WTC11 (cell line): ENCODE measurements at regions not wholly inside any gene's neighbourhood (a gene's known extent, or its start where the extent isn't known, plus 50 kb on each side); places are given as distances from the start of the nearest gene placed in this dataset.

Experiments
- ATAC-seq: fragments of 200-7000 bp; cut with Tn5 transposase; 2 replicates; pipeline ENCODE4 v1.10.0; 2021; ENCODE audit warnings: mild to moderate bottlenecking, moderate library complexity
- CTCF ChIA-PET: fragments of 300-600 bp; sonication (Branson Sonifier 250); formaldehyde crosslinking; loops from one replicate; lab custom pipeline; 2021; ENCODE audit warnings: antibody characterized with exemption; lab: Charles Lee
- POLR2A ChIA-PET: fragments of 350-600 bp; sonication (Branson Sonifier 250); formaldehyde crosslinking; loops from one replicate; lab custom pipeline; 2021; ENCODE audit warnings: antibody characterized with exemption; lab: Charles Lee
- DNase-seq: peaks from one replicate; pipeline ENCODE4 v3.0.0; 2021; ENCODE audit warnings: low spot score
- H3K27ac Mint-ChIP-seq: 2 replicates; pipeline ENCODE4 v1.8.0; 2021; ENCODE audit warnings: mixed read lengths
- H3K27me3 Mint-ChIP-seq: 2 replicates; pipeline ENCODE4 v1.8.0; 2021; ENCODE audit warnings: low read depth, mild to moderate bottlenecking, moderate library complexity, mixed read lengths
- H3K36me3 Mint-ChIP-seq: 2 replicates; pipeline ENCODE4 v1.8.0; 2021; ENCODE audit warnings: mixed read lengths
- H3K4me1 Mint-ChIP-seq: 2 replicates; pipeline ENCODE4 v1.8.0; 2022; ENCODE audit warnings: mixed read lengths
- H3K4me3 Mint-ChIP-seq: 2 replicates; pipeline ENCODE4 v1.8.0; 2021; ENCODE audit warnings: mild to moderate bottlenecking, moderate library complexity, mixed read lengths
- H3K9me3 Mint-ChIP-seq: 2 replicates; pipeline ENCODE4 v1.8.0; 2021; ENCODE audit warnings: mixed read lengths
- ATF3 ChIP-seq: sonication (generic); formaldehyde crosslinking; conservative IDR thresholded peaks from 2 replicates; pipeline ENCODE4 v1.8.1; 2022; ENCODE audit warnings: mild to moderate bottlenecking, missing genetic modification reagents
- CREM ChIP-seq: sonication (generic); formaldehyde crosslinking; IDR thresholded peaks from 2 replicates; pipeline ENCODE4 v1.8.1; 2022; ENCODE audit warnings: mild to moderate bottlenecking, missing genetic modification reagents, moderate library complexity
- EMX1 ChIP-seq: fragments of 250-450 bp; sonication (Bioruptor Pico); IDR thresholded peaks from 2 replicates; pipeline ENCODE4 v1.8.0; 2021; ENCODE audit warnings: mild to moderate bottlenecking
- GTF2I ChIP-seq: fragments of 250-450 bp; sonication (Bioruptor Pico); conservative IDR thresholded peaks from 2 replicates; pipeline ENCODE4 v1.4.0; 2021; ENCODE audit warnings: mild to moderate bottlenecking
- IRF2 ChIP-seq: sonication (generic); formaldehyde crosslinking; IDR thresholded peaks from 2 replicates; pipeline ENCODE4 v1.8.0; 2022; ENCODE audit warnings: low read depth, missing genetic modification reagents, borderline replicate concordance
- JUN ChIP-seq: sonication (generic); formaldehyde crosslinking; IDR thresholded peaks from 2 replicates; pipeline ENCODE4 v1.8.0; 2023; ENCODE audit warnings: mild to moderate bottlenecking, missing genetic modification reagents
- MYBL2 ChIP-seq: sonication (generic); formaldehyde crosslinking; IDR thresholded peaks from 2 replicates; pipeline ENCODE4 v1.8.1; 2023; ENCODE audit warnings: mild to moderate bottlenecking, moderate library complexity, missing genetic modification reagents
- NR1H2 ChIP-seq: sonication (generic); formaldehyde crosslinking; IDR thresholded peaks from 2 replicates; pipeline ENCODE4 v1.9.0; 2021; ENCODE audit warnings: mild to moderate bottlenecking, moderate library complexity, missing genetic modification reagents
- NR3C1 ChIP-seq: sonication (generic); formaldehyde crosslinking; conservative IDR thresholded peaks from 2 replicates; pipeline ENCODE4 v1.8.1; 2023; ENCODE audit warnings: low read depth, mild to moderate bottlenecking, missing genetic modification reagents
- OVOL2 ChIP-seq: fragments of 250-450 bp; sonication (Bioruptor Pico); IDR thresholded peaks from 2 replicates; pipeline ENCODE4 v1.9.0; 2021; ENCODE audit warnings: mild to moderate bottlenecking, borderline replicate concordance
- SP1 ChIP-seq: sonication (generic); formaldehyde crosslinking; conservative IDR thresholded peaks from 2 replicates; pipeline ENCODE4 v1.8.1; 2022; ENCODE audit warnings: missing genetic modification reagents
- TP53 ChIP-seq: sonication (generic); formaldehyde crosslinking; IDR thresholded peaks from 2 replicates; pipeline ENCODE4 v1.8.1; 2023; ENCODE audit warnings: mild to moderate bottlenecking, missing genetic modification reagents
- ZNF396 ChIP-seq: fragments of 250-450 bp; sonication (Bioruptor Pico); IDR thresholded peaks from 2 replicates; pipeline ENCODE4 v1.8.0; 2021; ENCODE audit warnings: mild to moderate bottlenecking, moderate library complexity, borderline replicate concordance
- TF ChIP-seq, protein P1 (sequence below): sonication (generic); formaldehyde crosslinking; IDR thresholded peaks from 2 replicates; pipeline ENCODE4 v1.8.1; 2023; ENCODE audit warnings: mild to moderate bottlenecking, missing genetic modification reagents, moderate library complexity
- TF ChIP-seq, protein P2 (sequence below): sonication (generic); formaldehyde crosslinking; IDR thresholded peaks from 2 replicates; pipeline ENCODE4 v1.8.1; 2023; ENCODE audit warnings: mild to moderate bottlenecking, missing genetic modification reagents, borderline replicate concordance
- TF ChIP-seq, protein P3 (sequence below): fragments of 250-450 bp; sonication (Bioruptor Pico); IDR thresholded peaks from 2 replicates; pipeline ENCODE4 v1.9.0; 2021; ENCODE audit warnings: mild to moderate bottlenecking
- TF ChIP-seq, protein P4 (sequence below): sonication (generic); formaldehyde crosslinking; IDR thresholded peaks from 2 replicates; pipeline ENCODE4 v1.8.0; 2022; ENCODE audit warnings: missing genetic modification reagents
- TF ChIP-seq, protein P5 (sequence below): sonication (generic); formaldehyde crosslinking; IDR thresholded peaks from 2 replicates; pipeline ENCODE4 v1.8.0; 2022; ENCODE audit warnings: mild to moderate bottlenecking, missing genetic modification reagents
- TF ChIP-seq, protein P6 (sequence below): sonication (generic); formaldehyde crosslinking; IDR thresholded peaks from 2 replicates; pipeline ENCODE4 v1.8.0; 2023; ENCODE audit warnings: mild to moderate bottlenecking, missing genetic modification reagents

DNA sequence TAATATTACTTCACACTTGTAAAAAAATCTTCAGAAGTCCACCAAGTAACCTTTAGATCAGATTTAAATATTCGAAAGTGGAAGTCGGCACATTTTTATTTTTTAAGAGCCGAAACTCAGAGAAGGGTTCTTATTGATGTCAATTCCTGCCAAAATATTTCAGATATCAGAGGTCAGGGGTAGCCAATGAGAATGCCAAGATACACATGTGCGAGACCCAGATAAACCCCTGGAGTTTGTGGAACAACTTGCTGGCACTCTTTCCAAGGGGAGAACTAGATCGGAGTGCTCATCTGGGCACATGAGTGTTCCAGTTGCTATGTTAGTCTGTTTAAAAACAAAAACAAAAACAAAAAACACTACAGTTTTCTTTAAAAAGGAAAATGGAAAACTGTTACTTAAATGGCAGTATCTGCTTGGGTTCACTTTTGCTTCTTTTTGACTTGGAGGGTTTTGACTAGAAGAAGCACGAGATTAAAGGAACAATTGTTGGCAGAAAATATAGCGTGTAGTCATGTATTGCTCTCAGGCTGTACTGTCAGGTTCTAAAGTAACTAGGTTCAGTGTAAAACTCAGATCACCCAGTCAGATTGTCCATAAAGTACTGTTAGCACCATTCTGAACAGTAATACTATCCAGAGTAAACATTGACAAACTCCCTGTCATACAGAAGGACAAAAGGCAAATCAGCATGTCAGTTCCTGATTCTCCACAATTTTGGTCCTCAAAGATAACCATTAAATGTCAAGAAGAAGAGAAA lies 188.0 kb upstream of the PACRGL start:
- no peaks in the 10 kb centered on the region for H3K9me3 Mint-ChIP-seq
- no peak overlapping the region for H3K27ac Mint-ChIP-seq
- TF ChIP-seq GTF2I (CRISPR knock-in tag) (no peak), MYBL2 (CRISPR knock-in tag) (no peak), OVOL2 (CRISPR knock-in tag) (no peak), TP53 (CRISPR knock-in tag) (no peak), NR1H2 (CRISPR knock-in tag) (no peak), ATF3 (CRISPR knock-in tag) (no peak), NR3C1 (CRISPR knock-in tag) (no peak), IRF2 (CRISPR knock-in tag) (no peak)
- TF ChIP-seq, protein P1, sequence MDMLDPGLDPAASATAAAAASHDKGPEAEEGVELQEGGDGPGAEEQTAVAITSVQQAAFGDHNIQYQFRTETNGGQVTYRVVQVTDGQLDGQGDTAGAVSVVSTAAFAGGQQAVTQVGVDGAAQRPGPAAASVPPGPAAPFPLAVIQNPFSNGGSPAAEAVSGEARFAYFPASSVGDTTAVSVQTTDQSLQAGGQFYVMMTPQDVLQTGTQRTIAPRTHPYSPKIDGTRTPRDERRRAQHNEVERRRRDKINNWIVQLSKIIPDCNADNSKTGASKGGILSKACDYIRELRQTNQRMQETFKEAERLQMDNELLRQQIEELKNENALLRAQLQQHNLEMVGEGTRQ: no peak
- TF ChIP-seq, protein P2, sequence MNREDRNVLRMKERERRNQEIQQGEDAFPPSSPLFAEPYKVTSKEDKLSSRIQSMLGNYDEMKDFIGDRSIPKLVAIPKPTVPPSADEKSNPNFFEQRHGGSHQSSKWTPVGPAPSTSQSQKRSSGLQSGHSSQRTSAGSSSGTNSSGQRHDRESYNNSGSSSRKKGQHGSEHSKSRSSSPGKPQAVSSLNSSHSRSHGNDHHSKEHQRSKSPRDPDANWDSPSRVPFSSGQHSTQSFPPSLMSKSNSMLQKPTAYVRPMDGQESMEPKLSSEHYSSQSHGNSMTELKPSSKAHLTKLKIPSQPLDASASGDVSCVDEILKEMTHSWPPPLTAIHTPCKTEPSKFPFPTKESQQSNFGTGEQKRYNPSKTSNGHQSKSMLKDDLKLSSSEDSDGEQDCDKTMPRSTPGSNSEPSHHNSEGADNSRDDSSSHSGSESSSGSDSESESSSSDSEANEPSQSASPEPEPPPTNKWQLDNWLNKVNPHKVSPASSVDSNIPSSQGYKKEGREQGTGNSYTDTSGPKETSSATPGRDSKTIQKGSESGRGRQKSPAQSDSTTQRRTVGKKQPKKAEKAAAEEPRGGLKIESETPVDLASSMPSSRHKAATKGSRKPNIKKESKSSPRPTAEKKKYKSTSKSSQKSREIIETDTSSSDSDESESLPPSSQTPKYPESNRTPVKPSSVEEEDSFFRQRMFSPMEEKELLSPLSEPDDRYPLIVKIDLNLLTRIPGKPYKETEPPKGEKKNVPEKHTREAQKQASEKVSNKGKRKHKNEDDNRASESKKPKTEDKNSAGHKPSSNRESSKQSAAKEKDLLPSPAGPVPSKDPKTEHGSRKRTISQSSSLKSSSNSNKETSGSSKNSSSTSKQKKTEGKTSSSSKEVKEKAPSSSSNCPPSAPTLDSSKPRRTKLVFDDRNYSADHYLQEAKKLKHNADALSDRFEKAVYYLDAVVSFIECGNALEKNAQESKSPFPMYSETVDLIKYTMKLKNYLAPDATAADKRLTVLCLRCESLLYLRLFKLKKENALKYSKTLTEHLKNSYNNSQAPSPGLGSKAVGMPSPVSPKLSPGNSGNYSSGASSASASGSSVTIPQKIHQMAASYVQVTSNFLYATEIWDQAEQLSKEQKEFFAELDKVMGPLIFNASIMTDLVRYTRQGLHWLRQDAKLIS (CRISPR knock-in tag): no peak
- ATAC-seq (no peak), DNase-seq (no peak)
- H3K36me3 Mint-ChIP-seq: no peaks in the 10 kb centered on the region
- ChIA-PET POLR2A (no interaction called here), CTCF (no interaction called here)
- H3K4me3 Mint-ChIP-seq: no peak overlapping the region
- no peaks in the 10 kb centered on the region for H3K4me1 Mint-ChIP-seq
- no peaks in the 10 kb centered on the region for H3K27me3 Mint-ChIP-seq

GRCh38 chr4:20512985-20513384 lies 187.3 kb upstream of the PACRGL start:
- ChIA-PET POLR2A (no interaction called here), CTCF (no interaction called here)
- ATAC-seq (no peak), DNase-seq (no peak)
- Mint-ChIP-seq H3K27me3 (no peaks in the 10 kb centered on the region), H3K4me1 (no peaks in the 10 kb centered on the region), H3K9me3 (no peaks in the 10 kb centered on the region), H3K36me3 (no peaks in the 10 kb centered on the region), H3K27ac (no peak overlapping the region), H3K4me3 (no peak overlapping the region)
- TF ChIP-seq EMX1 (CRISPR knock-in tag) (no peak), CREM (CRISPR knock-in tag) (no peak), ZNF396 (no peak), MYBL2 (CRISPR knock-in tag) (no peak), IRF2 (CRISPR knock-in tag) (no peak), JUN (no peak), SP1 (CRISPR knock-in tag) (no peak)
- TF ChIP-seq, protein P3, sequence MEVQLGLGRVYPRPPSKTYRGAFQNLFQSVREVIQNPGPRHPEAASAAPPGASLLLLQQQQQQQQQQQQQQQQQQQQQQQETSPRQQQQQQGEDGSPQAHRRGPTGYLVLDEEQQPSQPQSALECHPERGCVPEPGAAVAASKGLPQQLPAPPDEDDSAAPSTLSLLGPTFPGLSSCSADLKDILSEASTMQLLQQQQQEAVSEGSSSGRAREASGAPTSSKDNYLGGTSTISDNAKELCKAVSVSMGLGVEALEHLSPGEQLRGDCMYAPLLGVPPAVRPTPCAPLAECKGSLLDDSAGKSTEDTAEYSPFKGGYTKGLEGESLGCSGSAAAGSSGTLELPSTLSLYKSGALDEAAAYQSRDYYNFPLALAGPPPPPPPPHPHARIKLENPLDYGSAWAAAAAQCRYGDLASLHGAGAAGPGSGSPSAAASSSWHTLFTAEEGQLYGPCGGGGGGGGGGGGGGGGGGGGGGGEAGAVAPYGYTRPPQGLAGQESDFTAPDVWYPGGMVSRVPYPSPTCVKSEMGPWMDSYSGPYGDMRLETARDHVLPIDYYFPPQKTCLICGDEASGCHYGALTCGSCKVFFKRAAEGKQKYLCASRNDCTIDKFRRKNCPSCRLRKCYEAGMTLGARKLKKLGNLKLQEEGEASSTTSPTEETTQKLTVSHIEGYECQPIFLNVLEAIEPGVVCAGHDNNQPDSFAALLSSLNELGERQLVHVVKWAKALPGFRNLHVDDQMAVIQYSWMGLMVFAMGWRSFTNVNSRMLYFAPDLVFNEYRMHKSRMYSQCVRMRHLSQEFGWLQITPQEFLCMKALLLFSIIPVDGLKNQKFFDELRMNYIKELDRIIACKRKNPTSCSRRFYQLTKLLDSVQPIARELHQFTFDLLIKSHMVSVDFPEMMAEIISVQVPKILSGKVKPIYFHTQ: no peak
- TF ChIP-seq, protein P4, sequence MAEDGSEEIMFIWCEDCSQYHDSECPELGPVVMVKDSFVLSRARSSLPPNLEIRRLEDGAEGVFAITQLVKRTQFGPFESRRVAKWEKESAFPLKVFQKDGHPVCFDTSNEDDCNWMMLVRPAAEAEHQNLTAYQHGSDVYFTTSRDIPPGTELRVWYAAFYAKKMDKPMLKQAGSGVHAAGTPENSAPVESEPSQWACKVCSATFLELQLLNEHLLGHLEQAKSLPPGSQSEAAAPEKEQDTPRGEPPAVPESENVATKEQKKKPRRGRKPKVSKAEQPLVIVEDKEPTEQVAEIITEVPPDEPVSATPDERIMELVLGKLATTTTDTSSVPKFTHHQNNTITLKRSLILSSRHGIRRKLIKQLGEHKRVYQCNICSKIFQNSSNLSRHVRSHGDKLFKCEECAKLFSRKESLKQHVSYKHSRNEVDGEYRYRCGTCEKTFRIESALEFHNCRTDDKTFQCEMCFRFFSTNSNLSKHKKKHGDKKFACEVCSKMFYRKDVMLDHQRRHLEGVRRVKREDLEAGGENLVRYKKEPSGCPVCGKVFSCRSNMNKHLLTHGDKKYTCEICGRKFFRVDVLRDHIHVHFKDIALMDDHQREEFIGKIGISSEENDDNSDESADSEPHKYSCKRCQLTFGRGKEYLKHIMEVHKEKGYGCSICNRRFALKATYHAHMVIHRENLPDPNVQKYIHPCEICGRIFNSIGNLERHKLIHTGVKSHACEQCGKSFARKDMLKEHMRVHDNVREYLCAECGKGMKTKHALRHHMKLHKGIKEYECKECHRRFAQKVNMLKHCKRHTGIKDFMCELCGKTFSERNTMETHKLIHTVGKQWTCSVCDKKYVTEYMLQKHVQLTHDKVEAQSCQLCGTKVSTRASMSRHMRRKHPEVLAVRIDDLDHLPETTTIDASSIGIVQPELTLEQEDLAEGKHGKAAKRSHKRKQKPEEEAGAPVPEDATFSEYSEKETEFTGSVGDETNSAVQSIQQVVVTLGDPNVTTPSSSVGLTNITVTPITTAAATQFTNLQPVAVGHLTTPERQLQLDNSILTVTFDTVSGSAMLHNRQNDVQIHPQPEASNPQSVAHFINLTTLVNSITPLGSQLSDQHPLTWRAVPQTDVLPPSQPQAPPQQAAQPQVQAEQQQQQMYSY (CRISPR knock-in tag): no peak
- TF ChIP-seq, protein P5, sequence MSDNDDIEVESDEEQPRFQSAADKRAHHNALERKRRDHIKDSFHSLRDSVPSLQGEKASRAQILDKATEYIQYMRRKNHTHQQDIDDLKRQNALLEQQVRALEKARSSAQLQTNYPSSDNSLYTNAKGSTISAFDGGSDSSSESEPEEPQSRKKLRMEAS (CRISPR knock-in tag): no peak
- TF ChIP-seq, protein P6, sequence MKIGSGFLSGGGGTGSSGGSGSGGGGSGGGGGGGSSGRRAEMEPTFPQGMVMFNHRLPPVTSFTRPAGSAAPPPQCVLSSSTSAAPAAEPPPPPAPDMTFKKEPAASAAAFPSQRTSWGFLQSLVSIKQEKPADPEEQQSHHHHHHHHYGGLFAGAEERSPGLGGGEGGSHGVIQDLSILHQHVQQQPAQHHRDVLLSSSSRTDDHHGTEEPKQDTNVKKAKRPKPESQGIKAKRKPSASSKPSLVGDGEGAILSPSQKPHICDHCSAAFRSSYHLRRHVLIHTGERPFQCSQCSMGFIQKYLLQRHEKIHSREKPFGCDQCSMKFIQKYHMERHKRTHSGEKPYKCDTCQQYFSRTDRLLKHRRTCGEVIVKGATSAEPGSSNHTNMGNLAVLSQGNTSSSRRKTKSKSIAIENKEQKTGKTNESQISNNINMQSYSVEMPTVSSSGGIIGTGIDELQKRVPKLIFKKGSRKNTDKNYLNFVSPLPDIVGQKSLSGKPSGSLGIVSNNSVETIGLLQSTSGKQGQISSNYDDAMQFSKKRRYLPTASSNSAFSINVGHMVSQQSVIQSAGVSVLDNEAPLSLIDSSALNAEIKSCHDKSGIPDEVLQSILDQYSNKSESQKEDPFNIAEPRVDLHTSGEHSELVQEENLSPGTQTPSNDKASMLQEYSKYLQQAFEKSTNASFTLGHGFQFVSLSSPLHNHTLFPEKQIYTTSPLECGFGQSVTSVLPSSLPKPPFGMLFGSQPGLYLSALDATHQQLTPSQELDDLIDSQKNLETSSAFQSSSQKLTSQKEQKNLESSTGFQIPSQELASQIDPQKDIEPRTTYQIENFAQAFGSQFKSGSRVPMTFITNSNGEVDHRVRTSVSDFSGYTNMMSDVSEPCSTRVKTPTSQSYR: no peak
